NB4 (cell line): ENCODE measurements at regions not wholly inside any gene's neighbourhood (a gene's known extent, or its start where the extent isn't known, plus 50 kb on each side); places are given as distances from the start of the nearest gene placed in this dataset.
A peak's percentile ranks its signal among the peaks of the same experiment; 100 is the strongest.

ENCODE experiments used
- DNase-seq: peaks from one replicate; pipeline ENCODE4 v3.0.0; 2010; ENCODE audit warnings: low read depth
- H3K4me3 ChIP-seq: one replicate; pipeline ENCODE4 v1.5.1; 2011; ENCODE audit warnings: mild to moderate bottlenecking, low read depth, low read length, moderate library complexity
- CTCF ChIP-seq: IDR thresholded peaks from one replicate; pipeline ENCODE4 v1.5.1; 2012; ENCODE audit warnings: low read depth, low read length
- MAX ChIP-seq: IDR thresholded peaks from 2 replicates; pipeline ENCODE4 v1.6.1; 2011; ENCODE audit warnings: low read depth, low read length
- MYC ChIP-seq: IDR thresholded peaks from 2 replicates; pipeline ENCODE4 v1.6.1; 2011; ENCODE audit warnings: low read depth, low read length
- POLR2A ChIP-seq: IDR thresholded peaks from 2 replicates; pipeline ENCODE4 v1.6.1; 2011; ENCODE audit warnings: mild to moderate bottlenecking; ENCODE audit not compliant: insufficient read length; ENCODE audit errors: extremely low read depth

GRCh38 chr1:182145441-182145840 is 83.9 kb upstream of the ZNF648 start:
- no peak for DNase-seq
- H3K4me3 ChIP-seq = no peak overlapping the region
- TF ChIP-seq POLR2A (no peak), MYC (no peak), MAX (no peak), CTCF (no peak)

GRCh38 chr1:182144646-182145030 is 83.1 kb upstream of the ZNF648 start:
- no peak overlapping the region for H3K4me3 ChIP-seq
- TF ChIP-seq MYC (no peak), POLR2A (no peak), CTCF (no peak), MAX (no peak)
- no peak for DNase-seq

- TF ChIP-seq CTCF (no peak), MAX (peak; percentile 76), POLR2A (no peak)
- H3K4me3 ChIP-seq = no peak overlapping the region
- DNase-seq = peak; percentile 94
Measured at GRCh38 chr1:182143825-182144645, 82.5 kb upstream of the ZNF648 start.

GRCh38 chr1:182143154-182143657 is 81.7 kb upstream of the ZNF648 start:
- 0 out of 2 replicates have a peak, but pooled peaks have one; percentile 18 for TF ChIP-seq MAX
- no peak for TF ChIP-seq MYC
- no peak for TF ChIP-seq POLR2A
- peak; percentile 86 for TF ChIP-seq CTCF
- no peak overlapping the region for H3K4me3 ChIP-seq
- DNase-seq = peak; percentile 86

- H3K4me3 ChIP-seq = no peak overlapping the region
- no peak for DNase-seq
- TF ChIP-seq MYC (no peak), CTCF (no peak)
Measured at GRCh38 chr1:182142621-182143020, 81.1 kb upstream of the ZNF648 start.
